Left lung (tissue), 4 donors: ENCODE measurements at regions not wholly inside any gene's neighbourhood (a gene's known extent, or its start where the extent isn't known, plus 50 kb on each side); places are given as distances from the start of the nearest gene placed in this dataset.
A peak's percentile ranks its signal among the peaks of the same experiment; 100 is the strongest.

ENCODE experiments used
- ATAC-seq: fragments of 200-7000 bp; cut with Tn5 transposase; one replicate; pipeline ENCODE4 v1.9.1; 2020; ENCODE audit warnings: moderate library complexity
- DNase-seq, 4 donors: peaks; one replicate each; pipeline ENCODE4 v3.0.0-alpha.2; 2013 to 2020
- H3K27ac ChIP-seq, 2 donors: fragments of 200-600 bp; sonication (generic) in 1 of 2; one replicate each; pipeline versions ENCODE4 v1.5.0 to v1.8.0; 2020 to 2021
- H3K27me3 ChIP-seq, 2 donors: fragments of 200-600 bp; sonication (generic) in 1 of 2; one replicate each; pipeline versions ENCODE4 v1.5.0 to v1.8.0; 2020 to 2021
- H3K36me3 ChIP-seq, 2 donors: fragments of 200-600 bp; sonication (generic) in 1 of 2; one replicate each; pipeline versions ENCODE4 v1.5.0 to v1.8.0; 2020 to 2021
- H3K4me1 ChIP-seq, 2 donors: fragments of 200-600 bp; one replicate each; pipeline ENCODE4 v1.8.0; 2021
- H3K4me3 ChIP-seq, 2 donors: fragments of 200-600 bp; sonication (generic) in 1 of 2; one replicate each; pipeline versions ENCODE4 v1.5.0 to v1.8.0; 2020 to 2021; ENCODE audit warnings: mild to moderate bottlenecking in 1 of 2
- H3K9me3 ChIP-seq, 2 donors: fragments of 200-600 bp; sonication (generic) in 1 of 2; one replicate each; pipeline versions ENCODE4 v1.5.0 to v1.8.0; 2020 to 2021
- CTCF ChIP-seq, 2 donors: fragments of 200-600 bp; sonication (generic) in 1 of 2; IDR thresholded peaks; one replicate each; pipeline versions ENCODE4 v1.5.0 to v1.8.0; 2021; ENCODE audit warnings: antibody characterized with exemption in 2 of 2
- intact Hi-C, 2 donors: fragments of 100-400 bp; cut with DNase I; formaldehyde crosslinking; loops; one replicate each; pipeline versions ENCODE4 v1.11.2 to v1.14.2; 2022
- donor health status: DM: no; HTN: yes; CAD: no.
- donor health status: DM: no; HTN: no; CAD: no.

GRCh38 chr2:7711167-7711566, 794.0 kb downstream of the RNF144A start:
- intact Hi-C loops = no loop called here

GRCh38 chr2:7719876-7720275, 802.7 kb downstream of the RNF144A start:
- intact Hi-C loops = no loop called here
- no peak for ATAC-seq
- H3K27me3 ChIP-seq = no peaks in the 10 kb centered on the region

More at GRCh38 chr2:7711167-7711566, 794.0 kb downstream of the RNF144A start:
- DNase-seq (no peak), ATAC-seq (no peak)
- Histone ChIP-seq H3K27ac (no peak overlapping the region), H3K4me3 (no peak overlapping the region), H3K9me3 (no peaks in the 10 kb centered on the region), H3K36me3 (no peaks in the 10 kb centered on the region), H3K27me3 (no peaks in the 10 kb centered on the region), H3K4me1 (no peaks in the 10 kb centered on the region)
- TF ChIP-seq CTCF (IDR thresholded peaks at IDR 0.05) = no peak

GRCh38 chr2:7721413-7721995, 804.3 kb downstream of the RNF144A start:
- TF ChIP-seq CTCF (IDR thresholded peaks at IDR 0.05) = no peak
- Histone ChIP-seq H3K4me1 (no peaks in the 10 kb centered on the region), H3K4me3 (no peak overlapping the region), H3K9me3 (no peaks in the 10 kb centered on the region), H3K27ac (no peak overlapping the region), H3K27me3 (no peaks in the 10 kb centered on the region), H3K36me3 (no peaks in the 10 kb centered on the region)
- intact Hi-C loops = no loop called here
- ATAC-seq (no peak), DNase-seq (no peak)

More at GRCh38 chr2:7719876-7720275, 802.7 kb downstream of the RNF144A start:
- DNase-seq = no peak
- no peaks in the 10 kb centered on the region for H3K9me3 ChIP-seq
- H3K4me1 ChIP-seq = no peaks in the 10 kb centered on the region
- H3K27ac ChIP-seq = no peak overlapping the region
- no peak overlapping the region for H3K4me3 ChIP-seq
- no peaks in the 10 kb centered on the region for H3K36me3 ChIP-seq
- no peak for TF ChIP-seq CTCF (IDR thresholded peaks at IDR 0.05)

GRCh38 chr2:7722212-7722910, 805.1 kb downstream of the RNF144A start:
- Histone ChIP-seq H3K36me3 (no peaks in the 10 kb centered on the region), H3K4me3 (no peak overlapping the region), H3K9me3 (no peaks in the 10 kb centered on the region), H3K27ac (no peak overlapping the region), H3K4me1 (no peaks in the 10 kb centered on the region), H3K27me3 (no peaks in the 10 kb centered on the region)
- no peak for DNase-seq
- intact Hi-C loops = no loop called here
- no peak for ATAC-seq
- TF ChIP-seq CTCF (IDR thresholded peaks at IDR 0.05) = no peak

GRCh38 chr2:7724336-7724735, 807.1 kb downstream of the RNF144A start:
- no peak for TF ChIP-seq CTCF (IDR thresholded peaks at IDR 0.05)
- DNase-seq = peak in 1 of 4 donors; percentile 12
- Histone ChIP-seq H3K4me3 (no peak overlapping the region), H3K27me3 (no peaks in the 10 kb centered on the region), H3K27ac (no peak overlapping the region), H3K4me1 (no peaks in the 10 kb centered on the region), H3K36me3 (no peaks in the 10 kb centered on the region), H3K9me3 (no peaks in the 10 kb centered on the region)
- intact Hi-C loops = no loop called here
- no peak for ATAC-seq
